ENCODE measurements at regions not wholly inside any gene's neighbourhood (a gene's known extent, or its start where the extent isn't known, plus 50 kb on each side); places are given as distances from the start of the nearest gene placed in this dataset.

DNA sequence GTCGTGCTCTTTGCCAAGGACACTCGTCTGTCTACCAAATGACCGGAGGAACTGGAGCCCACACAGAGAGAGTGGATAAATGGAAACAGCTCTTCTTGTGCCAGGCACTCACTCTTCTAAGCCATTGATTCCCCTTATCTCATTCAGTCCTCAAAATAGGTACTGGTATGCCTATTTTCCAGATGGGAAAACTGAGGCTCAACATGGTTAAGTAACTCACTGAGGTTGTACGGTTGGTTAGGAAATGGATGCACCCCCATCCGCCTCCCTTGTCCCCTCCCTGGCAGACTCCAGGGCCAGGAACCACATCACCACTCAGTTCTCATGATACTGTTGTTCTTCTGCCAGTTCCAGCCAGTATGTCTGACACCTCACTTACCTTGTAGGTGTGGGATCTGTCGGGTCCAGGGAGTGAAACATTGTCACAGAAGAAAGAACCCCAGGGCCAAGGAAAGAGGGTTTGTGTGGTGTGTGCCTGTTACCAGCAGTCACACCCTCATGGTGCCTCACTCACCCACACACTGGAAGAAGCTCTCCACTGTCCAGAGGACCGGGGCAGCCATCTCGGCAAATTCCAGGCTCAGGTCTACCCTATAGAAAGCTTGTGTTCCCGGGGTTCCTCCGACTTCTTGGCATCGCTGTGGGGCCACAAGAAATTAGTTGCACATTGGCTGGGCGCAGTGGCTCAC is 58.8 kb upstream of the TARDBP start:
- no peak for DNase-seq
- Histone ChIP-seq H3K27ac (no peak overlapping the region), H3K27me3 (no peaks in the 10 kb centered on the region), H3K4me1 (no peaks in the 10 kb centered on the region), H3K36me3 (no peaks in the 10 kb centered on the region), H3K4me3 (no peak overlapping the region), H3K9me3 (no peaks in the 10 kb centered on the region)
- TF ChIP-seq POLR2A (IDR thresholded peaks at IDR 0.05): no peak
- TF ChIP-seq, protein P1, sequence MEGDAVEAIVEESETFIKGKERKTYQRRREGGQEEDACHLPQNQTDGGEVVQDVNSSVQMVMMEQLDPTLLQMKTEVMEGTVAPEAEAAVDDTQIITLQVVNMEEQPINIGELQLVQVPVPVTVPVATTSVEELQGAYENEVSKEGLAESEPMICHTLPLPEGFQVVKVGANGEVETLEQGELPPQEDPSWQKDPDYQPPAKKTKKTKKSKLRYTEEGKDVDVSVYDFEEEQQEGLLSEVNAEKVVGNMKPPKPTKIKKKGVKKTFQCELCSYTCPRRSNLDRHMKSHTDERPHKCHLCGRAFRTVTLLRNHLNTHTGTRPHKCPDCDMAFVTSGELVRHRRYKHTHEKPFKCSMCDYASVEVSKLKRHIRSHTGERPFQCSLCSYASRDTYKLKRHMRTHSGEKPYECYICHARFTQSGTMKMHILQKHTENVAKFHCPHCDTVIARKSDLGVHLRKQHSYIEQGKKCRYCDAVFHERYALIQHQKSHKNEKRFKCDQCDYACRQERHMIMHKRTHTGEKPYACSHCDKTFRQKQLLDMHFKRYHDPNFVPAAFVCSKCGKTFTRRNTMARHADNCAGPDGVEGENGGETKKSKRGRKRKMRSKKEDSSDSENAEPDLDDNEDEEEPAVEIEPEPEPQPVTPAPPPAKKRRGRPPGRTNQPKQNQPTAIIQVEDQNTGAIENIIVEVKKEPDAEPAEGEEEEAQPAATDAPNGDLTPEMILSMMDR (IDR thresholded peaks at IDR 0.05): no peak
- intact Hi-C loops (cut with DNase I; ENCODE audit: low total_unique reads): no loop called here

DNA sequence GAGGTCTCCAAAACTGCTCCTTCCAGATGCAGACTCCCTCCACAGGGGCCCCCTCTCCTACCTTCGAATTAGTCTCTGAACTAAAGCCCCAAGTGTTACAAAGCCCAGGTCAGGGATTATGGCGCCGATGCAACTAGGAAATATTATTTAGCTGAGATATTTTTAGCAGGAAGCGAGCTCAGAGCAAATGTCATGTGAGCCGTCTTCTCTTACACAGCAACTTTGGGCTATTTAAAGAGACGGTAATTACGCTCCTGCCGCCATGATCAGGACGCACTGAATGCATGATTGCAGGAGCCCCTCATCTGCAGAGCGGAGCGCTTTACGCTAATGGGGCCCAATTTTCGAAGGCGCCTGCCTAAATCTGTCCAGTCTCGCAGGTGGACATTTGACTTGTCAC is 55.3 kb upstream of the TARDBP start:
- Histone ChIP-seq H3K36me3 (no peaks in the 10 kb centered on the region), H3K4me3 (no peak overlapping the region), H3K27ac (no peak overlapping the region), H3K9me3 (no peaks in the 10 kb centered on the region), H3K27me3 (no peaks in the 10 kb centered on the region), H3K4me1 (no peaks in the 10 kb centered on the region)
- intact Hi-C loops (cut with DNase I; ENCODE audit: low total_unique reads): no loop called here
- TF ChIP-seq, protein P1 (IDR thresholded peaks at IDR 0.05): no peak
- TF ChIP-seq POLR2A (IDR thresholded peaks at IDR 0.05): no peak
- DNase-seq: no peak

DNA sequence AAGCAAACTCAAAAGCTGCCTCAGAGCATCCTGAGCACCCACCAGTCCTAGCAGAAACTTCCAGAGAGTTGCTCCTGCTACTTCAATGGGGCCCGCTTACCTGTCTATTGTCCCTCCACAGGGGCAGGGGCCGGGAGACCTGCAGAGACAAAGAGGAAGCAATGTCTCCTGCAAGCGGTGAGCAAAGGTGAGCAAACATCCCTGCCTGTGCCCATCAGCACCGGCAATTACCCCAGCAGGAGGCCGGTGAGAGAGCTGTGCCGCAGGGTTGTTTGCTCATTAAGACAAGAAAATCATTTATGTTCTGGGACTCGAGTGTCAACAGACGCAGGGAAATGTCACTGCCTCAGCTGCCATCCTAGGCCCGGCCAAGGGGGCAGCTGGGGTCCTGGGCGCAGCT is 53.8 kb upstream of the TARDBP start:
- intact Hi-C loops (cut with DNase I; ENCODE audit: low total_unique reads): no loop called here
- H3K9me3 ChIP-seq: no peaks in the 10 kb centered on the region
- TF ChIP-seq POLR2A (IDR thresholded peaks at IDR 0.05): no peak
- TF ChIP-seq, protein P1 (IDR thresholded peaks at IDR 0.05): no peak

DNA sequence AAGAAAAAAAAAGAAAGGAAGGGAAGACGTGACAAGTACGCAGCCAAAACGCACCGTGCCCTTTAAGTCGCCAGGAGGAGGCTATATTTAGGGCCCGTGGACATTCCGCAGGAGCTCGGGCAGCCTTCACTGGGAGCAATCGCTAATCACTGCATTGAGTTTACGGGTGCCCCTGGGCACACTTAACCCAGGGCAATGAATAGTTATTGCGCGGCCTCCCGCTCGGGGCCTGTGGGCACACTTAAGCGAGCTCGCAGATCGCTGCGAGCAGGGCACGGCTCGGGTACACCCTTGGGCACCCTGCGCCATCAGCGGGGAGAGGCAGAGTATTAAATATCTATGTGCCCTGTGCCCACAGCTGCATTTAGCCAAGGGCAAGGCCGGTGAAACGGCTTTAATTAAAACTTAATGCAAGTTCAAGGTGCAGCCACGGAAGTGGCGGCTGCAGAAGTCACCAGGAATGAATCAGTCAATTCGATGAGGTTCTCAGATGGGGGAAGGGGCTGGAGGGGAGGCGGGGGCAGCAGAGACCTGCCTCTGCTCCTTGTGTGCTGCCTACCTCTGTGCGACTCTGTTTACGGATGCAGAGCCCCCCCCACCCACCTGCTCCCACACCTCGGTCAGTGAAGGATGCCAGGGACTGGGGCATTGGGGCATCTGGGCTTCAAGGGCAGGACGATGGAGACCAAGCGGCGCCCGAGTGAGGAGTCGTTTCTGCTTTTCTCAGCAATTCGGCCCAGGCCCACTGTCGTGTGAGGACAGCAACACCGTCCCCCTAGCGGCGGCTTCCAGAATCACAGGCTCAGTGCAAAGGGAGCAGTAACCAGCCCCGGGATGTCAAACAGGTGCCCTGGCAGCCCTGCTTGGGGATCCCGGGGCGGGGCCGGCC is 51.8 kb upstream of the TARDBP start:
- H3K4me1 ChIP-seq: no peaks in the 10 kb centered on the region
- TF ChIP-seq, protein P1 (IDR thresholded peaks at IDR 0.05): peak; percentile 57 to 75 (median 72)
- no peak for TF ChIP-seq POLR2A (IDR thresholded peaks at IDR 0.05)
- H3K27me3 ChIP-seq: no peaks in the 10 kb centered on the region
- H3K9me3 ChIP-seq: no peaks in the 10 kb centered on the region
- intact Hi-C loops (cut with DNase I; ENCODE audit: low total_unique reads): no loop called here
- H3K36me3 ChIP-seq: no peaks in the 10 kb centered on the region
- DNase-seq: peak; percentile 65 to 74
- no peak overlapping the region for H3K4me3 ChIP-seq
- H3K27ac ChIP-seq: no peak overlapping the region

More for the DNA sequence above, 53.8 kb upstream of the TARDBP start:
- Histone ChIP-seq H3K4me3 (no peak overlapping the region), H3K36me3 (no peaks in the 10 kb centered on the region), H3K27me3 (no peaks in the 10 kb centered on the region), H3K27ac (no peak overlapping the region), H3K4me1 (no peaks in the 10 kb centered on the region)
- DNase-seq: no peak

DNA sequence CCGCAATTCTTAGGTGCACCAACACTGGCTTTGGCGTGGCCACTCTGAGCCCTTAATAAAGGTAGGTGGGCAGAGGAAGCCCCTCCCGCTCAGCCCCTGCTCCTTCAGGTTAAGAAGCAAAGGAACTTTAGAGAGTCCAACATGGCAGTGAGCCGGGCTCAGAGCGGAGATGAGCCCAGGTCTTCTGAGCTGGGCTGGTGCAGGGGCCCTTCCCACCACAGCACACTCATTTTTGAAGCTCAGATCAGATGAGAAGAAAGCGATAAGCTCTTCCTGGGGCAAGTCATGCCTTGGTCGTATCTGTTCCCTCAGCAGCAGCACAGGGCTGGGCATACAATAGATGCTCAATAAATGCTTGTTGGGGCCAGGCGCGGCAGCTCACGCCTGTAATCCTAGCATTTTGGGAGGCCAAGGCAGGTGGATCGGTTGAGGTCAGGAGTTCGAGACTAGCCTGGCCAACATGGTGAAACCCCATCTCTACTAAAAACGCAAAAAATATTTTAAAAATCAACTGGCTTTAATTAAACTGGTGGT is 51.1 kb upstream of the TARDBP start:
- Histone ChIP-seq H3K4me3 (no peak overlapping the region), H3K27ac (no peak overlapping the region), H3K36me3 (no peaks in the 10 kb centered on the region), H3K9me3 (no peaks in the 10 kb centered on the region), H3K4me1 (no peaks in the 10 kb centered on the region), H3K27me3 (no peaks in the 10 kb centered on the region)
- DNase-seq: no peak
- intact Hi-C loops (cut with DNase I; ENCODE audit: low total_unique reads): no loop called here
- TF ChIP-seq POLR2A (IDR thresholded peaks at IDR 0.05): no peak
- TF ChIP-seq, protein P1 (IDR thresholded peaks at IDR 0.05): no peak

Data from uterus (tissue), 3 donors.